LNCAP (cell line): ENCODE measurements at regions not wholly inside any gene's neighbourhood (a gene's known extent, or its start where the extent isn't known, plus 50 kb on each side); places are given as distances from the start of the nearest gene placed in this dataset.

Experiments used
- TF ChIP-seq, protein P1 (sequence below): fragments of 450-650 bp; IDR thresholded peaks from 2 replicates; pipeline ENCODE4 v1.5.1; 2017; ENCODE audit warnings: mild to moderate bottlenecking

DNA sequence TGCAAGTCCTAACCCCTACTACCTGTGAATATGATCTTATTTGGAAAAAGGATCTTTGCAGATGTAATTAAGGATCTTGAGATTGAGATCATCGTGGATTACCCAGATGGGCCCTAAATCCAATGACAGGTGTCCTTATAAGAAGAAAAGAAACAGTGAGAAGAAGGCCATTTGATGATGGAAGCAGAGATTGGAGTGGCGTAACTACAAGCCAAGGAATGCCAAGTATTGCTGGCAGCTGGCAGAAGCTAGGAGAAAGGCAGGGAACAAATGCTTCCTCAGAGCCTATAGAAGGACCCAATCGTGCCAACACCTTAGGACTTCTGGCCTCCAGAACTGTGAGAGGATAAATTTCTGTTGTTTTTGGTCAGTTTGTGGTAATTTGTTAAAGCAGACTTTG lies 70.1 kb upstream of the PALM2AKAP2 start:
- TF ChIP-seq, protein P1, sequence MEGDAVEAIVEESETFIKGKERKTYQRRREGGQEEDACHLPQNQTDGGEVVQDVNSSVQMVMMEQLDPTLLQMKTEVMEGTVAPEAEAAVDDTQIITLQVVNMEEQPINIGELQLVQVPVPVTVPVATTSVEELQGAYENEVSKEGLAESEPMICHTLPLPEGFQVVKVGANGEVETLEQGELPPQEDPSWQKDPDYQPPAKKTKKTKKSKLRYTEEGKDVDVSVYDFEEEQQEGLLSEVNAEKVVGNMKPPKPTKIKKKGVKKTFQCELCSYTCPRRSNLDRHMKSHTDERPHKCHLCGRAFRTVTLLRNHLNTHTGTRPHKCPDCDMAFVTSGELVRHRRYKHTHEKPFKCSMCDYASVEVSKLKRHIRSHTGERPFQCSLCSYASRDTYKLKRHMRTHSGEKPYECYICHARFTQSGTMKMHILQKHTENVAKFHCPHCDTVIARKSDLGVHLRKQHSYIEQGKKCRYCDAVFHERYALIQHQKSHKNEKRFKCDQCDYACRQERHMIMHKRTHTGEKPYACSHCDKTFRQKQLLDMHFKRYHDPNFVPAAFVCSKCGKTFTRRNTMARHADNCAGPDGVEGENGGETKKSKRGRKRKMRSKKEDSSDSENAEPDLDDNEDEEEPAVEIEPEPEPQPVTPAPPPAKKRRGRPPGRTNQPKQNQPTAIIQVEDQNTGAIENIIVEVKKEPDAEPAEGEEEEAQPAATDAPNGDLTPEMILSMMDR: no peak

DNA sequence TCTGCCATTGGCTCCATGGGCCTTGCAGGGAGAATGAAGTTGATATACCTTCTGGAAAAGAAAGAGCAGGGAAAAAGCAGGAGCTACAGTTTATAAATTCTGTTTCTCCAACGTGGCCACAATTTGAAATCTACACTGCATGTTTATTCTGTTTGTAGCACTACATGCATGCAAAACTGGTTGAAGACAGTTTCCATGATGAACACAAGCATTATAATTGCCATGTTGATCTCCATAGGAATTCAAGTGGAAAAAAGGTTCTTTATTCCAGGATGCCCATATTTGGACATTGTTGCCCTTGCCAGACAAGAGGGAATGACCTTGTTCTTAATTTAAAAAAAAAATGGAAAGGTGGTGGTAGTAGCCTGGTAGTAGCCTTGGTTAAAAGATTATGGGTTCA lies 69.2 kb upstream of the PALM2AKAP2 start:
- TF ChIP-seq, protein P1: no peak

DNA sequence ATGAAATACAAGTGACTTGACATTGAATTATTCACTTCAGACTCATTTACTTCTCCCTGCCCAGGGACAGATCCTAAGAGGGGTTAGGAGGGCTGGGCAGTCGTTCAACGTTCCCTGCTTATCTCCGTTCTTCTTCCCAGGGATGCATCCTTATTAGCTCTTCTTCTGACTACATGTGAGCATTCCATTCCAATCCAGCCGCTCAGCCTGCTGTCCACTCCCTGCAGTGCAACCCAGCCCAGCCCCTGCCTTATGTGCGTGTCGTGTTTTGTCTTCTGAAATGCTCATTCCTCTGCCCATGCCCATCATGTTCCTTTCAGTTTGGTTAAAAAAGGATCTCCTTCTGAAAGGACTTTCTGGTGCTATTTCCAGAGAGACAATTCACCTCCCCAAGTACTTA lies 64.7 kb upstream of the PALM2AKAP2 start:
- TF ChIP-seq, protein P1: no peak

DNA sequence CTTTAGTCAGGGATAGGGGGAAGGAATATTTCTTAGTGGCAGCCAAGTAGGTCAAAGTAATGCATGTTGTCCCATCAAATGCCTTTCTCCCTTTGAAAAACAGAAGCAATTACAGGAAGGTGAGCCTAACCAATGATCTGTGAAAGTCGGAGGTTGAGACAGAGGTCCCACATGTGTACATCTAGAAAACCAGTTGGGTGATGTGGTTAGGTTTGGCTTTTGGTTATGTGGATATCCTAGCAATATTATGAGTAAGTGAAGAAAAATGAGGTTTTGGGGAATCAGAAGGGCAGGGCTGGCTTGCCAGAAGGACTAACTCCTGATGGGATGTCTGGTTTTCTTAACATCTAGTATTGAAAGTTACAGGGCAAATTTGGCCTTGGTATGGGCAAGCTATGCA lies 63.4 kb upstream of the PALM2AKAP2 start:
- TF ChIP-seq, protein P1: no peak

DNA sequence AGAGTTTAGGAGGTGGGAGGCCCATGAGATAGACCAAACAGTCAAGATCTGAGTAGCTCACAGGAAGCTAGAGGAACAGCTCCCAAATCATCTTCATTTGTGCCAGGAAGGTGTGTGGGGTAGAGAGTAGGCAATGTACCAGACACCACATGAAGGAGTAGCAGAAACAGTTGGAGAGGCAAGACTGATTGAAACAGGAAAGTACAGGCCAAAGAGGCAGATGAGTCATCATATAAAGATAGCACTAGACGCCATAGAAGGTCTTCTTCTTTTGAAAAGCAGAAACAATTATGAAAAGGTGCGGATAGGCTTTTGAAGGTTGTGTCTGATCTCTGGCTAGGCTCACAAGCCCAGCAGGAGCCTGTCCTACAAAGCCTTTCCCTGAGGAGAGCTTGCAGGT lies 62.7 kb upstream of the PALM2AKAP2 start:
- TF ChIP-seq, protein P1: no peak

DNA sequence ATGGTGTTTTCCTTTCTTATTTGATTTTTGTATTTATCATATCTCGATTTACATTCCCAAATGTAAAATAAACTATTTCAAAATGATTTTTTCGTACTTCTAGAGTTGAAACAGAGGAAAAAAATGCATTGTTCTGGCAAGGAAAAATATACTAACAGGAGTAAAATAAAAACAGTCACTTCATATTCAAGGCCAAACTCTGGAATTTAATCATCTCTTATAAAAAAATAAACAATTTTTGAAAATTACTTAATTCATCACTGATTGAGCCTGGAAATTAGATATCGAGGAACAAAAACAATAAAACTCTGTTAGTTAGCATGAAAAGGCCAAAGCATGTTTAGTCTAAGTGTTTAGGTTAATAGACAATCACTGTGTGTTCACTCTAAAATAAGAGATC lies 61.1 kb upstream of the PALM2AKAP2 start:
- TF ChIP-seq, protein P1: no peak

DNA sequence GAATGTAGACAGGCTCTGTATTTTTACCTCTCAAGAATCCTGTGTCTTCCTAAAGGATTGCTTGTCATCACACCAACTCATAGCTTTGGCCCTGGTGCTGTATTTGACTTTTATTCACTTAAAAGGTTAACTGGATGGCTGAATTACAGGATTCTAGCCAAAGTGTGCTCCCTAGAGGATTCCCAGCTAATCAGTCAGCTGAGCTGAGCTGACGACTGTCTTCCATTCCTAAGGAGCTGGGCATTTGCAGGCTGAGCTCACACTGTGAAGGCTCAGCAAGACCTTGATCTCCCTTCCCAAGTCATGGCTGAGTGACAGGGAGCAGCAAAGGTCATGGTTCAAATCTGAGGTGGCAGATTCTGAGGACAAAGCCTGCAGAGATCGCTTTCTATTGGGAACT lies 59.0 kb upstream of the PALM2AKAP2 start:
- TF ChIP-seq, protein P1: no peak

DNA sequence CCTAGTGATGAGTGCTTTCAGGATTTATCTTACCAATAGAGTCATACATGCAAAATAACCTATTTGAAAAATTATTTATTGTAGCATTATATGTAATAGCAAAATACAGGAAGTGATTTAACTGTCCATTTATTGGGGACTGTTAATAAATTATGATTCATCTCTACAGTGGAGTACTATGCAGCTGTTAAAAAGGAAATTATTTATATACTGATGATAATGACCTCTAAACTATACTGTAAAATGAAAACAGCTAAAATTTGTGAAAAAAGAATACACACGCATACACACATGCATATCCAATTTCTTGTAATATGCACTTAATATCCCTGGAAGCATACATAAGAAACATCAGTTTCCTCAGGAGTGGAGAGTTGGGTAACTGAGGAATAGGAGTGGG lies 58.0 kb upstream of the PALM2AKAP2 start:
- TF ChIP-seq, protein P1: no peak
